HFF-Myc (cell line): ENCODE measurements at regions not wholly inside any gene's neighbourhood (a gene's known extent, or its start where the extent isn't known, plus 50 kb on each side); places are given as distances from the start of the nearest gene placed in this dataset.
"Not testable (repeated sequence)": the region's sequence is repeated elsewhere in the genome, so short reads cannot be mapped to it uniquely, and the experiment has no call there.

Experiments
- DNase-seq: peaks from one replicate; pipeline ENCODE4 v3.0.0-alpha.2; 2011; ENCODE audit warnings: low read depth; ENCODE audit errors: extremely low read depth
- H3K4me3 ChIP-seq: replicated peaks from 2 replicates; pipeline ENCODE4 v1.5.1; 2011; ENCODE audit warnings: low read depth, mild to moderate bottlenecking, control low read depth, low read length
- CTCF ChIP-seq: IDR thresholded peaks from 2 replicates; pipeline ENCODE4 v1.5.1; 2012; ENCODE audit warnings: mild to moderate bottlenecking, low read depth, low read length, control low read depth; ENCODE audit errors: missing control alignments

DNA sequence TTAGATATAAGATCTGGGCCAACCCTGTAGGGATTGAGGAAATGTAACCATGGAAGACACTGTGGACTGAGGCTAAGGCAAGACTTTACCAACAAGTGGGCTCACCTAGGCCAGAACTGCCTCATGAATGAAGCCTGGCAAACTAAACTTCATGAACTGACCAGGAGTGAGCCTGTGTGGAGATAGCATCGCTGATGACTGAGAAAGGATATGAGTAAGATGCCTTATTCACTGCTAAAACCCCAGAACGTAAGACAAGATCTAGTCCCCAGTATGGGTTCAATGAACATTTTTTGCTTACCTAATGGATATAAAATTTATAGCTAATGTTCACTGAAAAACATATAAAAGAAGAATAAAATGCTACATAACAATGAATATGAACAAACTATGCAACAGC is 399.8 kb downstream of the SATB2 start:
- no peak overlapping the region for H3K4me3 ChIP-seq
- TF ChIP-seq CTCF: no peak
- DNase-seq: no peak

DNA sequence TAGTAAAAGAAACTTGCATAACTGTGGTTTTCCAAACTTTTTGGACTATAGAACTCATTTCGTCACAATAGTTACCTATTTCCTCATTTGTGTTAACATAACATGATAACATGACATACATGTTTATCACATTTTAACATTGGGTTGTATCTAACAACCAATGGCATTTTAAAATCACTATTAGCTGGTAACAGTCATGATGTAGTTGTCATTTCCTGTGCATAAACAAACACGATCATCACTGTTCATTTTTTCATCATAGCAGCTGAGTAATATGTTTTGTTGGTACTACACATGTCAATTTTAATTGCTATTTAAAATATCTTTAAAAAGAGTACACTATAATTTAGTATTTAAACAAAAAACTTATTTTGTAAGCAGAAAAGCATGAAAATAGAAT is 402.4 kb downstream of the SATB2 start:
- no peak for TF ChIP-seq CTCF
- DNase-seq: no peak
- H3K4me3 ChIP-seq: no peak overlapping the region

- H3K4me3 ChIP-seq: no peak overlapping the region
- TF ChIP-seq CTCF: no peak
- no peak for DNase-seq
These were observed 414.9 kb downstream of the SATB2 start for GRCh38 chr2:199042660-199043379.

- no peak for DNase-seq
- H3K4me3 ChIP-seq: no peak overlapping the region
- no peak for TF ChIP-seq CTCF
These were observed 417.2 kb downstream of the SATB2 start for GRCh38 chr2:199040522-199040921.

DNA sequence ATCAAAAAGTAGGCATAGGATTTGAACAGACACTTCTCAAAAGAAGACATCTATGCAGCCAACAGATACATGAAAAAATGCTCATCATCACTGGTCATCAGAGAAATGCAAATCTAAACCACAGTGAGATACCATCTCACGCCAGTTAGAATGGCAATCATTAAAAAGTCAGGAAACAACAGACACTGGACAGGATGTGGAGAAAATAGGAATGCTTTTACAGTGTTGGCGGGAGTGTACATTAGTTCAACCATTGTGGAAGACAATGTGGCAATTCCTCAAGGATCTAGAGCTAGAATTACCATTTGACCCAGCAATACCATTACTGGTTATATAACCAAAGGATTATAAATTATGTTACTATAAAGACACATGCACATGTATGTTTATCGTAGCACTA is 424.0 kb downstream of the SATB2 start:
- H3K4me3 ChIP-seq, DNase-seq: not testable (repeated sequence)

GRCh38 chr2:199025146-199025545 is 432.6 kb downstream of the SATB2 start:
- no peak for DNase-seq
- TF ChIP-seq CTCF: no peak
- H3K4me3 ChIP-seq: no peak overlapping the region

DNA sequence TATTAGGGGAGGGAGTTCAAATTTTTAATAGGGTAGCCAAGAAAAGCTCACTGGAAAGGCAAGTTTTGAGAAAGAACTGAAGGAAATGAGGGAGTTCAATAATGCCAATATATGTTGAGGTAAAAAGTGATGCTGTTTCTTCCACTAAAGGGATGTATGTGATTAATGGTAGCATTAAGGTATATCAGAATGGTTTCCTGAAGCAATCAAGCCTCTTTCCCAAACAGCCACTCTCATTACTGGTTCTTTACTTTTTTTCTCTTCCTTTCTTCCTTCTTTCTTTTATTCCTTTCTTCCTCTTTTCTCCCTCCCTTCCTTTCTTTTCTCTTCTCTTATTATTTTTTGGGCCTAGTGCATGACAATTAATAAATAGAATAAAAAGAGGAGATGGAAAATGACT is 433.5 kb downstream of the SATB2 start:
- DNase-seq: no peak
- H3K4me3 ChIP-seq: no peak overlapping the region
- no peak for TF ChIP-seq CTCF
